ENCODE measurements at regions not wholly inside any gene's neighbourhood (a gene's known extent, or its start where the extent isn't known, plus 50 kb on each side); places are given as distances from the start of the nearest gene placed in this dataset.
"Not testable (repeated sequence)": the region's sequence is repeated elsewhere in the genome, so short reads cannot be mapped to it uniquely, and the experiment has no call there.

DNA sequence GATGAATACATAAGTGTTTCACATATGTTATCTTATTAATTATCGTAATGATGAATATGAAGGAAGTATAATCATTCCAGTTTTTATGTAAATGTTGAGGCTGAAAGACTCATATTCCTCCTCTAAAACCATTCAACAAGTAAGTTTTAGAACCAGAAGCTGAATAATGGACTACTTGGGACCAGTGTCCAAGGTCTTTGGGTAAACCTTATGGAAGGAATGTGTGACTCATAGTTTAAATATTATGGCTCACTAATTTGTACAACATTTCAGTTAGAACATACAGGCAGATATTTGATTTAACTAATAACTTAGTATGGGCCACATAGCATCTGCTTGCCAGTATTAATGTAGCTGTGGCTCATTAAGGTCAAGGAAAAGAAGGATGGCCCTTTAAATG is 209.6 kb downstream of the TFAP2B start:
- POLR2A ChIA-PET = no interaction called here
- no peak for DNase-seq (ENCODE audit: extremely low spot score)
- CTCF ChIA-PET = no interaction called here
- TF ChIP-seq LEF1 (IDR thresholded peaks at IDR 0.05; ENCODE audit: borderline replicate concordance) = no peak
- TF ChIP-seq ZNF384 (IDR thresholded peaks at IDR 0.05) = no peak
- TF ChIP-seq TARDBP (IDR thresholded peaks at IDR 0.05) = no peak
- TF ChIP-seq ELF4 (IDR thresholded peaks at IDR 0.05) = no peak
- TF ChIP-seq ARNT (IDR thresholded peaks at IDR 0.05) = no peak
- no peak for TF ChIP-seq SP1 (IDR thresholded peaks at IDR 0.05)
- no peak for TF ChIP-seq FOXK2 (IDR thresholded peaks at IDR 0.05)
- no peak for TF ChIP-seq L3MBTL2 (conservative IDR thresholded peaks at IDR 0.05)
- no peak for TF ChIP-seq SUZ12 (IDR thresholded peaks at IDR 0.05)
- TF ChIP-seq HDGF (IDR thresholded peaks at IDR 0.05; ENCODE audit: borderline replicate concordance) = no peak
- no peak for TF ChIP-seq CTBP1 (IDR thresholded peaks at IDR 0.05; ENCODE audit: borderline replicate concordance)
- no peak for TF ChIP-seq NFRKB (IDR thresholded peaks at IDR 0.05)
- no peak for TF ChIP-seq BHLHE40 (IDR thresholded peaks at IDR 0.05; ENCODE audit: borderline replicate concordance)
- no peak for TF ChIP-seq FOXA1 (IDR thresholded peaks at IDR 0.05)
- no peak for TF ChIP-seq FOXM1 (IDR thresholded peaks at IDR 0.05; ENCODE audit: borderline replicate concordance)
- TF ChIP-seq, protein P1, sequence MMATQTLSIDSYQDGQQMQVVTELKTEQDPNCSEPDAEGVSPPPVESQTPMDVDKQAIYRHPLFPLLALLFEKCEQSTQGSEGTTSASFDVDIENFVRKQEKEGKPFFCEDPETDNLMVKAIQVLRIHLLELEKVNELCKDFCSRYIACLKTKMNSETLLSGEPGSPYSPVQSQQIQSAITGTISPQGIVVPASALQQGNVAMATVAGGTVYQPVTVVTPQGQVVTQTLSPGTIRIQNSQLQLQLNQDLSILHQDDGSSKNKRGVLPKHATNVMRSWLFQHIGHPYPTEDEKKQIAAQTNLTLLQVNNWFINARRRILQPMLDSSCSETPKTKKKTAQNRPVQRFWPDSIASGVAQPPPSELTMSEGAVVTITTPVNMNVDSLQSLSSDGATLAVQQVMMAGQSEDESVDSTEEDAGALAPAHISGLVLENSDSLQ (IDR thresholded peaks at IDR 0.05) = no peak

DNA sequence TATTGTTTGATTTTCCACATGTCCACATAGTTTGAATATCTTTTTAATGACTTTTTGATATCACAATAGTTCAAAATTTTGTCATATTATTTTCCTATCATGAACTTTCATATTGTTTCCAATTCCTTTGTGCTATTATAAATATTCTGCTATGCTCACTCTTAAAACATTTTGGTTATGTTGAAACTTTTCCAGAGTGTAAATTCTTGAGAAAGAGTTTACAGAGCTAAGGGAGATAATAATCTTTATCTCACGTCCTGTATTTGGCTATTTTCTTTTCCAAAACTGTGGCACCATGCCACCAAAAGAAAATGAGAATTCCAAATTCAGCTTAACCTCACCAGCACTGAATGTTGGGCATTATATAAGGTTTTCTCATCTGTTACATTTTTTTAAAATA is 210.9 kb downstream of the TFAP2B start:
- ChIA-PET POLR2A (no interaction called here), CTCF (no interaction called here)
- DNase-seq (ENCODE audit: extremely low spot score) = no peak
- no peak for TF ChIP-seq L3MBTL2 (conservative IDR thresholded peaks at IDR 0.05)
- TF ChIP-seq ZNF384 (IDR thresholded peaks at IDR 0.05) = no peak
- no peak for TF ChIP-seq SP1 (IDR thresholded peaks at IDR 0.05)
- TF ChIP-seq FOXA1 (IDR thresholded peaks at IDR 0.05) = no peak
- TF ChIP-seq ARNT (IDR thresholded peaks at IDR 0.05) = no peak
- TF ChIP-seq LEF1 (IDR thresholded peaks at IDR 0.05; ENCODE audit: borderline replicate concordance) = no peak
- no peak for TF ChIP-seq BHLHE40 (IDR thresholded peaks at IDR 0.05; ENCODE audit: borderline replicate concordance)
- TF ChIP-seq FOXM1 (IDR thresholded peaks at IDR 0.05; ENCODE audit: borderline replicate concordance) = no peak
- TF ChIP-seq NFRKB (IDR thresholded peaks at IDR 0.05) = no peak
- TF ChIP-seq, protein P1 (IDR thresholded peaks at IDR 0.05) = no peak
- no peak for TF ChIP-seq SUZ12 (IDR thresholded peaks at IDR 0.05)
- no peak for TF ChIP-seq HDGF (IDR thresholded peaks at IDR 0.05; ENCODE audit: borderline replicate concordance)
- TF ChIP-seq FOXK2 (IDR thresholded peaks at IDR 0.05) = no peak
- no peak for TF ChIP-seq ELF4 (IDR thresholded peaks at IDR 0.05)
- TF ChIP-seq TARDBP (IDR thresholded peaks at IDR 0.05) = no peak
- TF ChIP-seq CTBP1 (IDR thresholded peaks at IDR 0.05; ENCODE audit: borderline replicate concordance) = no peak

- ChIA-PET POLR2A (no interaction called here), CTCF (no interaction called here)
- TF ChIP-seq SP1 (IDR thresholded peaks at IDR 0.05) (no peak), ARNT (IDR thresholded peaks at IDR 0.05) (no peak), NFRKB (IDR thresholded peaks at IDR 0.05) (no peak), LEF1 (IDR thresholded peaks at IDR 0.05; ENCODE audit: borderline replicate concordance) (no peak), FOXA1 (IDR thresholded peaks at IDR 0.05) (no peak), L3MBTL2 (conservative IDR thresholded peaks at IDR 0.05) (no peak), FOXK2 (IDR thresholded peaks at IDR 0.05) (no peak), ELF4 (IDR thresholded peaks at IDR 0.05) (no peak), TARDBP (IDR thresholded peaks at IDR 0.05) (no peak), FOXM1 (IDR thresholded peaks at IDR 0.05; ENCODE audit: borderline replicate concordance) (no peak), ZNF384 (IDR thresholded peaks at IDR 0.05) (no peak), HDGF (IDR thresholded peaks at IDR 0.05; ENCODE audit: borderline replicate concordance) (no peak), SUZ12 (IDR thresholded peaks at IDR 0.05) (no peak), CTBP1 (IDR thresholded peaks at IDR 0.05; ENCODE audit: borderline replicate concordance) (no peak), BHLHE40 (IDR thresholded peaks at IDR 0.05; ENCODE audit: borderline replicate concordance) (no peak)
- TF ChIP-seq, protein P1 (IDR thresholded peaks at IDR 0.05) = no peak
- no peak for DNase-seq (ENCODE audit: extremely low spot score)
These were observed 226.9 kb downstream of the TFAP2B start for GRCh38 chr6:51045548-51045947.

DNA sequence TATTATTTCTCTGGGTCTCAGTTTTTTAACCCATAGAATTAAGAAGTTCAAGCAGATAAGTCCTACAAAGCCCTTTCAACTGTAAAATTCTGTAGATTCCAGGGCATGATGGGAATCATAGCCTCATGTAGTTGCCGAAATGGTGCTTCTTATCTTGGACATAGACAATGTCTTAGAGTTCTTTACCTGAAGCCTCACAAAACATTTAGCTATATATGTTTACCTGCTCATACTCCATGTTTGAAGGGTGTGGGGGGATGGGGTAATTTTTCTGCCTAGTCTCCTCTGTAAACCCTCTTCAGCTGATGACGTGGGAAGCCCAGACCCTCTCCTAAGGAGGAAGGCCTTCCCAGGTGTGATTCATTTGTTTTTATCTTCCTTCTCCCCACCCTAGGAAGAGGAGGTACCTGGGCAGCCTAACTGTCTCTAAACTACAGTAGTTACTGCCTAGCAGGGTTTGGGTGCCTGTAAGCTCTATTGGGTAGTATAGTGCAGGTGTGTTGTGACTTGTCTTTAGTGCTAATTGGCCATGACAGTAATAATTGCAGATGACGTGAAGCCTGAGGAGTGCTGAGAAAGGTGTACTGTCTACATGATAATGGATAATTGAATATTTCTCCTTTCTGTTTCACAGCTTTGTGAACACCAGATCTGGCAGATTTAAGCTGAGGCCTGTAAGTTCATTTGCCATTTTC is 230.8 kb downstream of the TFAP2B start:
- POLR2A ChIA-PET = no interaction called here
- TF ChIP-seq CTBP1 (IDR thresholded peaks at IDR 0.05; ENCODE audit: borderline replicate concordance) = no peak
- no peak for TF ChIP-seq LEF1 (IDR thresholded peaks at IDR 0.05; ENCODE audit: borderline replicate concordance)
- TF ChIP-seq SP1 (IDR thresholded peaks at IDR 0.05) = no peak
- TF ChIP-seq FOXM1 (IDR thresholded peaks at IDR 0.05; ENCODE audit: borderline replicate concordance) = no peak
- no peak for TF ChIP-seq ELF4 (IDR thresholded peaks at IDR 0.05)
- no peak for TF ChIP-seq NFRKB (IDR thresholded peaks at IDR 0.05)
- no peak for TF ChIP-seq ARNT (IDR thresholded peaks at IDR 0.05)
- TF ChIP-seq FOXK2 (IDR thresholded peaks at IDR 0.05) = no peak
- TF ChIP-seq, protein P1 (IDR thresholded peaks at IDR 0.05) = no peak
- DNase-seq (ENCODE audit: extremely low spot score) = no peak
- CTCF ChIA-PET = no interaction called here

- POLR2A ChIA-PET = no interaction called here
- CTCF ChIA-PET = no interaction called here
- no peak for DNase-seq (ENCODE audit: extremely low spot score)
- TF ChIP-seq NFRKB (IDR thresholded peaks at IDR 0.05) = no peak
- TF ChIP-seq ZNF384 (IDR thresholded peaks at IDR 0.05) = no peak
- TF ChIP-seq, protein P1 (IDR thresholded peaks at IDR 0.05) = no peak
- TF ChIP-seq TARDBP (IDR thresholded peaks at IDR 0.05) = no peak
- no peak for TF ChIP-seq CTBP1 (IDR thresholded peaks at IDR 0.05; ENCODE audit: borderline replicate concordance)
- no peak for TF ChIP-seq FOXK2 (IDR thresholded peaks at IDR 0.05)
- no peak for TF ChIP-seq ARNT (IDR thresholded peaks at IDR 0.05)
- TF ChIP-seq FOXA1 (IDR thresholded peaks at IDR 0.05) = no peak
- TF ChIP-seq BHLHE40 (IDR thresholded peaks at IDR 0.05; ENCODE audit: borderline replicate concordance) = no peak
- TF ChIP-seq HDGF (IDR thresholded peaks at IDR 0.05; ENCODE audit: borderline replicate concordance) = no peak
- no peak for TF ChIP-seq ELF4 (IDR thresholded peaks at IDR 0.05)
- TF ChIP-seq LEF1 (IDR thresholded peaks at IDR 0.05; ENCODE audit: borderline replicate concordance) = no peak
- TF ChIP-seq SUZ12 (IDR thresholded peaks at IDR 0.05) = no peak
- no peak for TF ChIP-seq L3MBTL2 (conservative IDR thresholded peaks at IDR 0.05)
- TF ChIP-seq FOXM1 (IDR thresholded peaks at IDR 0.05; ENCODE audit: borderline replicate concordance) = no peak
- no peak for TF ChIP-seq SP1 (IDR thresholded peaks at IDR 0.05)
These were observed 231.6 kb downstream of the TFAP2B start for GRCh38 chr6:51049983-51050877.

- POLR2A ChIA-PET; DNase-seq (ENCODE audit: extremely low spot score); CTCF ChIA-PET: not testable (repeated sequence)
These were observed 234.0 kb downstream of the TFAP2B start for GRCh38 chr6:51052716-51053115.

GRCh38 chr6:51055316-51055715 is 236.6 kb downstream of the TFAP2B start:
- POLR2A ChIA-PET; DNase-seq (ENCODE audit: extremely low spot score); CTCF ChIA-PET: not testable (repeated sequence)
